Astrocyte of the spinal cord (primary cell): ENCODE measurements at regions not wholly inside any gene's neighbourhood (a gene's known extent, or its start where the extent isn't known, plus 50 kb on each side); places are given as distances from the start of the nearest gene placed in this dataset.

Experiments used
- DNase-seq: peaks from one replicate; pipeline ENCODE4 v3.0.0; 2011; ENCODE audit warnings: low read depth, low spot score
- H3K4me3 ChIP-seq: 2 replicates; pipeline ENCODE4 v1.5.1; 2011; ENCODE audit warnings: low read depth, mild to moderate bottlenecking, low read length, moderate library complexity
- CTCF ChIP-seq: IDR thresholded peaks from 2 replicates; pipeline ENCODE4 v1.5.1; 2012; ENCODE audit warnings: low read depth, mild to moderate bottlenecking, low read length, inconsistent platforms
- in situ Hi-C: cut with HindIII; loops from 2 replicates; pipeline ENCODE4 v1.10.0; 2017; ENCODE audit warnings: low sequenced_read_pairs

DNA sequence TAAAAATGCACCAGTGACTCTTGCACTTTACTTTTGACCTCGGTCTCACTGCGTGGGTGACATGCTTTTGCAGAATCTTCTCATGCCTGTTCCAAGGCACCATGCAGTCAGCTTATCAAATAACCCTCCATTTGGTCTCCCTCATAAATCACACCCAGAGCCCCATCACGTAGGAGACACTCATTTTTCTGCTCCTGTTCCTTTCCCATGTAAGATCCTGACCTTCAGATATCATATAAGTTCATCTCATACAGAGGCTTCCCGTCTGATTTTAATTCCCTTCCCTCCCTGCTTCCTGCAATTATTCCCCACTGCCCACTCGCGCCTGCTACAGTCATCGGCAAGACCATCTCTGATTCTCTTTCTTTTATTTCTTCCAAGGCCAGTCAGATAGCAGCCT, 1226.3 kb upstream of the AUTS2 start:
- in situ Hi-C loops, result no loop called here
- DNase-seq, result no peak
- TF ChIP-seq CTCF, result no peak
- no peak overlapping the region for H3K4me3 ChIP-seq

DNA sequence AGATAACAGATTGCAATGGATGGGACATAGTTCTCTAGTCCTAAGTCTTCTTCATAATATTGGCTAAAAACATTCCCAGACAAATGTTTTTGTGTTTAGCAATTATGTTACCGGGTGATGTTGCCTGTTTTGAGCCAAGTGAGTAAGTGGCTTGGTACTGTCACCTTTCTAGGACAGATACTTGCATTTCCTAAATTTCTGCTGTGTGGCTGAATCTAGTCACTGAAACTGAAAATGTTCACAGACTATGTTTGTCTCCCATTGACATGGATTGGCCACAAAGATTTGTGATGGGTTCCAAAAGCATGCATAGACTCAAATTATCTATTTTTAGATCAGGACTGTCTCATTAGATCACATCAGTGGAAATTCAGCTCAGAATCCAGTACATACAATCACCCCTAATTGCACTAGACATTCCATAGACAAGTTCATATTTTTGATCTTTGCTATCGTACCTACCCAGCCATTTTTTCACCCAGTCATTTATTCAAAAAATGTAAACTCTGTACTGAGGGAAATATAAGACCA, 1222.1 kb upstream of the AUTS2 start:
- DNase-seq, result no peak
- H3K4me3 ChIP-seq, result no peak overlapping the region
- no peak for TF ChIP-seq CTCF
- in situ Hi-C loops, result no loop called here

DNA sequence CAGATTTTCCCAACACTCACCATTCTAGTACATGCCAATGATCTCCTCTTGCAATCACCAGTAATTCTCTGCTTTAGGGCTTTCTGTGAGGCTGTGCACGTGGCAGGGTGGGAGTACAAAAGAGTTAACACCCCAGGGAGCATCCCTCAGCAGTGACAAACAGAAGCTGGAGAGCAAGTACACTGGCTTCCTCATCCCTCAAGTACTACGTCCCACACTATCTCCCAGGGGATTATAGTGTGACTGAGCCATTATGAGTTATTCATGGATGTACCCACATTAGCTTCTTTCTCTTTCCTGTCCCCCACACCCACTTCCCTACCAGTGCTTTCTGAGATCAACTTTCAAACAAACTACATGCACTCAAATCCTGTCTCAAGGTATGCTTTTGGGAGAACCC, 1216.5 kb upstream of the AUTS2 start:
- DNase-seq, result no peak
- in situ Hi-C loops, result no loop called here

DNA sequence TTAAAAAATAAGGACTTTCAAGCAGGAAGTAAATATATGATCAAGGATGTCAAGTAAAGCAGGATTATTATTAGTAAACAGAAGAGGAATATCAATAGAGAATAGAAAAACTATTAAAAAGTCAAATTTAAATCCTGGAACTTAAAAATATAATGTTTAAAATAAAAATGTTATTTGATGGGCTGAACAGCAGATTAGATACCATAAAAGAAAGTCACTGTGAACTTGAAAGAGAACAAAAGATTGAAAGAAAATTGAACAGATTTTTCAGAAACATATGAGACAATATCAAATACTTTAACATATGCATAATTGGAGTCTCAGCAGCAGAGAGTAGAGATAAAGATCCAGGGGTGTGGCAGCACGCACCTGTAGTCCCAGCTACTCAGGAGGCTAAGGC, 1213.7 kb upstream of the AUTS2 start:
- TF ChIP-seq CTCF, result no peak
- DNase-seq, result no peak
- H3K4me3 ChIP-seq, result no peak overlapping the region
- in situ Hi-C loops, result no loop called here

More for the DNA sequence above, 1216.5 kb upstream of the AUTS2 start:
- no peak overlapping the region for H3K4me3 ChIP-seq
- no peak for TF ChIP-seq CTCF

DNA sequence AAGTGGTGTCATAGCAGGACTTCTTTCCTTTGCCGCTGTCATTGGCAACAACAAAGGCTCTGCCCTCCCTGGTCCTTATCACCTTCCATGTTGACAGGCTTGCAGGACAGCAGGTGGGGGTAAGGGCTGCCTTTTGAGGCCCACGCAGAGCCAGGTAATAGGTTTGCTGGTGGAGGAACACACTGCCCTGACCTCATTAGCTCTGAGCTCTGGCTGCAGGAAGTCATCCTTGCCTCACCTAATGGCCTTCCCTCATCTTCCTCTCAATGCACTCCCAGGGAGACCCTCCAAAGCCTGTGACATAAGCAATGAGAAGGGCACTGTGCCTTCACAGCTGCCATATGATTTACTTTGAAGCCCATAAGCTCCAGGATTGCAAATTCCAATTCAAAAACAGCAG, 1205.2 kb upstream of the AUTS2 start:
- in situ Hi-C loops, result no loop called here
- no peak overlapping the region for H3K4me3 ChIP-seq
- no peak for DNase-seq
- TF ChIP-seq CTCF, result no peak

DNA sequence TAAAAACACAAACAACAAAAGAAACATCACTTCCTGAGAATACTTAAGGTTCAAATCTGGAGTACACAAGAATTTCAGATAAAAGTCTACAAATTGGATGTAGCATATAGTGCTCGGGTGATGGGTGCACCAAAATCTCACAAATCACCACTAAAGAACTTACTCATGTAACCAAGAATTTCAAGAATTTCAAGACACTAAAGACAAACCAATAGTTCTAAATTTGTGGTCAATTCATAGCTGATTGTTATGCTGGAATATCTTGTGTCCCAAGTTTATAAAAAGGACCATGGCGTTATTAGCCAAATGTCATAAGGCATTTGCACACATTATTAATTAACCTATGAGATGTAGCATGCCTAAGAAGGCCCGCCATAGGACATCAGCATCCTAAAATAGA, 1204.1 kb upstream of the AUTS2 start:
- H3K4me3 ChIP-seq, result no peak overlapping the region
- no peak for DNase-seq
- in situ Hi-C loops, result no loop called here
- TF ChIP-seq CTCF, result no peak

GRCh38 chr7:68399991-68400590, 1198.2 kb upstream of the AUTS2 start:
- no peak for TF ChIP-seq CTCF
- in situ Hi-C loops, result no loop called here

More at GRCh38 chr7:68399991-68400590, 1198.2 kb upstream of the AUTS2 start:
- no peak for DNase-seq
- no peak overlapping the region for H3K4me3 ChIP-seq
